Fibroblast of skin of right quadriceps (primary cell): ENCODE measurements at regions not wholly inside any gene's neighbourhood (a gene's known extent, or its start where the extent isn't known, plus 50 kb on each side); places are given as distances from the start of the nearest gene placed in this dataset.
A peak's percentile ranks its signal among the peaks of the same experiment; 100 is the strongest.

ENCODE experiments used
- DNase-seq: peaks from one replicate; pipeline ENCODE4 v3.0.0-alpha.2; 2013

GRCh38 chr12:13745111-13745860 is 236.1 kb downstream of the GRIN2B start:
- no peak for DNase-seq

GRCh38 chr12:13744561-13744960 is 236.8 kb downstream of the GRIN2B start:
- no peak for DNase-seq

- peak; percentile 12 for DNase-seq
Observed at GRCh38 chr12:13740149-13740545, 241.3 kb downstream of the GRIN2B start.

- DNase-seq, result no peak
Observed at GRCh38 chr12:13735734-13736133, 245.7 kb downstream of the GRIN2B start.

GRCh38 chr12:13734584-13735152 is 246.7 kb downstream of the GRIN2B start:
- DNase-seq, result no peak

GRCh38 chr12:13727707-13728195 is 253.7 kb downstream of the GRIN2B start:
- DNase-seq, result peak; percentile 20

GRCh38 chr12:13725049-13725448 is 256.4 kb downstream of the GRIN2B start:
- DNase-seq, result no peak

GRCh38 chr12:13724136-13724535 is 257.3 kb downstream of the GRIN2B start:
- no peak for DNase-seq

- no peak for DNase-seq
Observed at GRCh38 chr12:13719986-13720385, 261.4 kb downstream of the GRIN2B start.

- DNase-seq, result no peak
Observed at GRCh38 chr12:13718271-13718670, 263.1 kb downstream of the GRIN2B start.

GRCh38 chr12:13716119-13716518 is 265.3 kb downstream of the GRIN2B start:
- DNase-seq, result no peak

GRCh38 chr12:13713556-13714410 is 267.6 kb downstream of the GRIN2B start:
- DNase-seq, result no peak

GRCh38 chr12:13707829-13708228 is 273.6 kb downstream of the GRIN2B start:
- DNase-seq, result no peak

- no peak for DNase-seq
Observed at GRCh38 chr12:13702381-13702780, 279.0 kb downstream of the GRIN2B start.

- no peak for DNase-seq
Observed at GRCh38 chr12:13701502-13701901, 279.9 kb downstream of the GRIN2B start.

GRCh38 chr12:13697973-13698372 is 283.4 kb downstream of the GRIN2B start:
- no peak for DNase-seq

GRCh38 chr12:13695781-13696180 is 285.6 kb downstream of the GRIN2B start:
- no peak for DNase-seq

- no peak for DNase-seq
Observed at GRCh38 chr12:13692332-13692731, 289.1 kb downstream of the GRIN2B start.

- no peak for DNase-seq
Observed at GRCh38 chr12:13691598-13691997, 289.8 kb downstream of the GRIN2B start.

- DNase-seq, result no peak
Observed at GRCh38 chr12:13687633-13688032, 293.8 kb downstream of the GRIN2B start.

- no peak for DNase-seq
Observed at GRCh38 chr12:13686260-13686659, 295.1 kb downstream of the GRIN2B start.

- no peak for DNase-seq
Observed at GRCh38 chr12:13680916-13681315, 300.5 kb downstream of the GRIN2B start.

GRCh38 chr12:13676880-13677279 is 304.5 kb downstream of the GRIN2B start:
- no peak for DNase-seq
